RWPE2 (cell line): ENCODE measurements at regions not wholly inside any gene's neighbourhood (a gene's known extent, or its start where the extent isn't known, plus 50 kb on each side); places are given as distances from the start of the nearest gene placed in this dataset.

Experiments used
- ATAC-seq: fragments of 200-7000 bp; cut with Tn5 transposase; 3 replicates; pipeline ENCODE4 v1.9.1; 2021; ENCODE audit warnings: low read depth
- DNase-seq: peaks from one replicate; pipeline ENCODE4 v3.0.0-alpha.2; 2020; ENCODE audit warnings: low spot score
- H3K27ac ChIP-seq: fragments of 450-650 bp; 2 replicates; pipeline ENCODE4 v1.5.1; 2017; ENCODE audit warnings: mild to moderate bottlenecking; ENCODE audit not compliant: poor library complexity, severe bottlenecking
- H3K27me3 ChIP-seq: fragments of 250-450 bp; sonication (Bioruptor Pico); 2 replicates; pipeline ENCODE4 v1.5.1; 2021; ENCODE audit warnings: mild to moderate bottlenecking, moderate library complexity; ENCODE audit not compliant: insufficient read depth, poor library complexity, severe bottlenecking
- H3K36me3 ChIP-seq: fragments of 250-450 bp; sonication (Bioruptor Pico); 2 replicates; pipeline ENCODE4 v1.5.1; 2020; ENCODE audit warnings: low read depth, mild to moderate bottlenecking, moderate library complexity
- H3K4me1 ChIP-seq: fragments of 250-450 bp; sonication (Bioruptor Pico); 2 replicates; pipeline ENCODE4 v1.5.1; 2021; ENCODE audit warnings: mild to moderate bottlenecking, moderate library complexity; ENCODE audit not compliant: insufficient read depth, poor library complexity, severe bottlenecking
- H3K4me3 ChIP-seq: fragments of 250-450 bp; sonication (Bioruptor Pico); 2 replicates; pipeline ENCODE4 v1.5.1; 2021; ENCODE audit warnings: mild to moderate bottlenecking, moderate library complexity; ENCODE audit not compliant: severe bottlenecking
- H3K9me3 ChIP-seq: fragments of 250-450 bp; sonication (Bioruptor Pico); 2 replicates; pipeline ENCODE4 v1.5.1; 2021; ENCODE audit warnings: mild to moderate bottlenecking, moderate library complexity; ENCODE audit not compliant: severe bottlenecking
- TF ChIP-seq, protein P1 (sequence below): fragments of 450-650 bp; IDR thresholded peaks from one replicate; pipeline ENCODE4 v1.5.1; 2017; ENCODE audit warnings: mild to moderate bottlenecking, moderate library complexity; ENCODE audit not compliant: poor library complexity, severe bottlenecking

DNA sequence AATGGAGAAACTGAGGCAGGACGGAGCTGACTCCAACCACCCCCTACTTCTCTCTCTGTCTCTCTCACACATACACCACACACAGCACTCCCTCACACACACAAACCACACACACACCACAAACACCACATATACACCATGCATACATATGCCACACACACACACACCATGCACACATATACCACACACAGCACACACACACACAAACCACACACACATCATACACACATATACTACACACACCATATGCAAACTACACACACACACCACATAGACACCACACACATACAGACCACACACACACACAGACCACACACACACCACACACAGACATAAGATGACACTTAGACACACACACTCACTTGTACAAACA lies 94.3 kb downstream of the RIPK4 start:
- Histone ChIP-seq H3K27me3 (no peaks in the 10 kb centered on the region), H3K4me1 (peaks cover 5% of the 10 kb centered on the region), H3K4me3 (no peak overlapping the region), H3K27ac (no peak overlapping the region), H3K9me3 (no peaks in the 10 kb centered on the region), H3K36me3 (no peaks in the 10 kb centered on the region)
- DNase-seq: no peak
- no peak for ATAC-seq
- TF ChIP-seq, protein P1, sequence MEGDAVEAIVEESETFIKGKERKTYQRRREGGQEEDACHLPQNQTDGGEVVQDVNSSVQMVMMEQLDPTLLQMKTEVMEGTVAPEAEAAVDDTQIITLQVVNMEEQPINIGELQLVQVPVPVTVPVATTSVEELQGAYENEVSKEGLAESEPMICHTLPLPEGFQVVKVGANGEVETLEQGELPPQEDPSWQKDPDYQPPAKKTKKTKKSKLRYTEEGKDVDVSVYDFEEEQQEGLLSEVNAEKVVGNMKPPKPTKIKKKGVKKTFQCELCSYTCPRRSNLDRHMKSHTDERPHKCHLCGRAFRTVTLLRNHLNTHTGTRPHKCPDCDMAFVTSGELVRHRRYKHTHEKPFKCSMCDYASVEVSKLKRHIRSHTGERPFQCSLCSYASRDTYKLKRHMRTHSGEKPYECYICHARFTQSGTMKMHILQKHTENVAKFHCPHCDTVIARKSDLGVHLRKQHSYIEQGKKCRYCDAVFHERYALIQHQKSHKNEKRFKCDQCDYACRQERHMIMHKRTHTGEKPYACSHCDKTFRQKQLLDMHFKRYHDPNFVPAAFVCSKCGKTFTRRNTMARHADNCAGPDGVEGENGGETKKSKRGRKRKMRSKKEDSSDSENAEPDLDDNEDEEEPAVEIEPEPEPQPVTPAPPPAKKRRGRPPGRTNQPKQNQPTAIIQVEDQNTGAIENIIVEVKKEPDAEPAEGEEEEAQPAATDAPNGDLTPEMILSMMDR: no peak

DNA sequence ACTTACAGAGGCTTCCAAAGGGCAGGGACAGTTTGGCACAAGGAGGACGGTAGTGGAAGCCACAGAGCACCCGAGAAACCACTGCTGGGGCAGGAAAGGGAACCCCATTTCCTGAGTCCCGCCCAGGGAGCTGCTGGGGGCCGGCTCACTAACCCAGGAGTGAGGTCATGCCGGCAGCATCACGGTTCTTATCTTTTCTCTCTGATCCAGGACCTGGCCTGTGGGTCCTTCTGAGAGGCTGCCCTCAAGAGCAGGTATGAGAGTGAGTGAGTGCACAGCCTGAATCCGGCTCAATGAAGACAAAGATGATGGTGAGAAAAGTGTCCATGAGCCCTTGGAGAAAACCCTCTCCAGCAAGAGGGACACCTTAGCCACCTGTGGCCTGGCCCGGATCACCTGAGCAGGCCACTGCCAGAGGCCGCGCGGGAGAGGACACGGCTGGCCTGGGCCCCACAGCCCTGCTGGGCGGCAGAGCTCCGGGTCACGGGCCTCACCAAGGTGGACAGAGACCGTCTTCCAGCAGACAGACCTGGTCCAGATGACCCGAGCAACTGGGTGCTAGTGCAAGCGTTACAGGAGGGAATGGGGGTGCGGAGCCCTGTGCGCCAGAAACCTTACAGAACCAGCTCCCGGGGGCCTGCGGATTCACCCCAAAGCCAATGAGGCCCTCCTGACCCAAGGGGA lies 94.9 kb downstream of the RIPK4 start:
- Histone ChIP-seq H3K27ac (no peak overlapping the region), H3K36me3 (no peaks in the 10 kb centered on the region), H3K4me3 (no peak overlapping the region), H3K9me3 (no peaks in the 10 kb centered on the region), H3K27me3 (no peaks in the 10 kb centered on the region), H3K4me1 (no peaks in the 10 kb centered on the region)
- TF ChIP-seq, protein P1: no peak
- no peak for DNase-seq
- ATAC-seq: peak; percentile 47

DNA sequence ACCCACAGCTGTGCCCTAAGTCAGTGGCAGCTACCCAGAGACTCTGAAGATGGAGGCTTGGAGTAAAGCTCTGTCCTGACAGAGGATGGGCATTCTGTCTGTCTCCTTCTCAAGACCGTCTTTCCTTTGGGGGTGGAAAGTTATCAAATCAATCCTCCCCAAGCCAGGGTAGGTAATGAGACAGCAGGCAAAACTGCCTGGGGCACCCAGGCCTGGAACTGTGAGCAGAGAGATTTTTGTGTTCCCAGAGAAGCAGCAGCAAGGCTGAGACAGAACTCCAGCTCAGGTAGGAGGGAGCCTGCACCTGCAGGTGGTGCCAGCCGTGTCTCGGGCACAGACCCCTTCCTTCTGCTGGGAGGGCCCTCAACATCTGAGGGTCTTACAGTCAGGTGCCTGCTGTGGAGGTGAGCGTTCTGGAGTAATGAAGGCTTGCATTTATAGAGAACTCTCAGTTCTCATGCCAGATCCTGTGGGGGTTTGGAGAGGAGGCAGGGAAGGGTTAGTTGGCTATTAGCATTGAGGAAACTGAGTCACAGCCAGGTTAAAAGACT lies 95.6 kb downstream of the RIPK4 start:
- H3K4me3 ChIP-seq: no peak overlapping the region
- H3K36me3 ChIP-seq: no peaks in the 10 kb centered on the region
- TF ChIP-seq, protein P1: no peak
- H3K27me3 ChIP-seq: no peaks in the 10 kb centered on the region
- H3K4me1 ChIP-seq: no peaks in the 10 kb centered on the region
- ATAC-seq (peak; percentile 21; the same call in 1 of the 3 replicates), DNase-seq (no peak)
- H3K9me3 ChIP-seq: no peaks in the 10 kb centered on the region
- no peak overlapping the region for H3K27ac ChIP-seq

DNA sequence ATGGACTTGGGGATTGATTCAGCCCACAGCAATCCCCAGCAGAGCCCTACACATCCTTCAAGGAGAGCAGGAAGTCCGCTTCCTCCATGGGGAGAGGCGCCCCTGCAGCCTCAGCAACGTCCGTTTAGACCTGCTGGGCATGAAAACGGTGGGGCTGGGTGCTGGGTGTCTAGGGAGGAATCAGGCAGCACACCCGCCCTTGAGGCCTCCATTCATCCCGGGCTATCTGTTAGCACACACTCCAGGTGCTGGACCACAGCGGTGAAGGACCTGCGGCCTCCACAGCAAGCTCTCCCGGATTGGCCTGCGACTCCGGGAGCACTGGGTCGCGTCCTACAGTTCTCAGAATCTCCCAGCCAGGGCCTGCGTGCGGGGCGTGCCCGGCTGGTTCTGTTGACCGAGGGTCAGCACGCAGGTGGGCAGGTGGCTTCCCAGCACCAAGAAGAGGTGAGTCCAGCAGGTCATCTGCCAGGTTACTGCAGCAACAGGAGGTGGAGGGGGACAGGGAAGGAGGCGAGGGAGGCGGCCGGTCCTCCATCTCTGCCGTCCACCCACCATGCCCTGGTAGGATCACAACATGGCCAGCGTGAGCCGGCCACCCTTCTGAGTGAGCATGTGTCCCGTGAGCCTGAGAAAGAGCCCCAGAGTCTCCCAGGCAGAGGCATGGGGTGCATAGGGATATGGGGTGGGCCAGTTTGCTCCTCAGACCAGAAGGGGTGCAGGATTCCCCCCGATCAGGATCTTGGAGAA lies 96.6 kb downstream of the RIPK4 start:
- H3K27ac ChIP-seq: no peak overlapping the region

More for the DNA sequence above, 96.6 kb downstream of the RIPK4 start:
- Histone ChIP-seq H3K9me3 (no peaks in the 10 kb centered on the region), H3K4me1 (peaks cover under 1% of the 10 kb centered on the region), H3K36me3 (no peaks in the 10 kb centered on the region), H3K27me3 (no peaks in the 10 kb centered on the region), H3K4me3 (no peak overlapping the region)
- no peak for DNase-seq
- TF ChIP-seq, protein P1: no peak
- no peak for ATAC-seq
